ENCODE measurements at regions not wholly inside any gene's neighbourhood (a gene's known extent, or its start where the extent isn't known, plus 50 kb on each side); places are given as distances from the start of the nearest gene placed in this dataset.

DNA sequence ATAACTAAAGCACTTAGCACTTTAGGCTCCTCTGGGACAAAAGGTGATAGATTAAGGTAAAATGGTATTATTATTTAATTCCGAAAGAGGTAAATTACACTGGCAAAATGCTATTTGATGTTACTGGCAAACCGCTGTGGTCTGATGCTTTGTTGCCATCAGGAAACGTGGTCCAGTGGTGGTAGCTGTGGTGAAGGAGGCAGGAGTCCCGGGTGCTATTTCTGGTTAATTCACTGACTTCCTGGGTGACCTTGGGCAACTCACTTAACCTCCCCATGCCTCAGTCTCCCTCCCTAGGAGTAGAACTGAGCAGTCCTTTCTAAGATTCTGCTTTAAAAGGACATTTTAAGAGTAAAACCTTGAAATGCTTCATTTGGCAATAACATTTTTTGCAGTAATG lies 233.4 kb downstream of the ZPLD1 start:
- TF ChIP-seq, protein P1, sequence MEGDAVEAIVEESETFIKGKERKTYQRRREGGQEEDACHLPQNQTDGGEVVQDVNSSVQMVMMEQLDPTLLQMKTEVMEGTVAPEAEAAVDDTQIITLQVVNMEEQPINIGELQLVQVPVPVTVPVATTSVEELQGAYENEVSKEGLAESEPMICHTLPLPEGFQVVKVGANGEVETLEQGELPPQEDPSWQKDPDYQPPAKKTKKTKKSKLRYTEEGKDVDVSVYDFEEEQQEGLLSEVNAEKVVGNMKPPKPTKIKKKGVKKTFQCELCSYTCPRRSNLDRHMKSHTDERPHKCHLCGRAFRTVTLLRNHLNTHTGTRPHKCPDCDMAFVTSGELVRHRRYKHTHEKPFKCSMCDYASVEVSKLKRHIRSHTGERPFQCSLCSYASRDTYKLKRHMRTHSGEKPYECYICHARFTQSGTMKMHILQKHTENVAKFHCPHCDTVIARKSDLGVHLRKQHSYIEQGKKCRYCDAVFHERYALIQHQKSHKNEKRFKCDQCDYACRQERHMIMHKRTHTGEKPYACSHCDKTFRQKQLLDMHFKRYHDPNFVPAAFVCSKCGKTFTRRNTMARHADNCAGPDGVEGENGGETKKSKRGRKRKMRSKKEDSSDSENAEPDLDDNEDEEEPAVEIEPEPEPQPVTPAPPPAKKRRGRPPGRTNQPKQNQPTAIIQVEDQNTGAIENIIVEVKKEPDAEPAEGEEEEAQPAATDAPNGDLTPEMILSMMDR (IDR thresholded peaks at IDR 0.05): no peak
- no peak for TF ChIP-seq POLR2A (IDR thresholded peaks at IDR 0.05)
